OCI-LY1 (cell line): ENCODE measurements at regions not wholly inside any gene's neighbourhood (a gene's known extent, or its start where the extent isn't known, plus 50 kb on each side); places are given as distances from the start of the nearest gene placed in this dataset.

Experiments used
- H2AFZ ChIP-seq: fragments of 200-600 bp; sonication (generic), shearing (Covaris generic); 2 replicates; pipeline ENCODE4 v1.6.0; 2014; ENCODE audit warnings: antibody characterized with exemption, mild to moderate bottlenecking, low read length
- H3F3A ChIP-seq: fragments of 200-600 bp; sonication (generic), shearing (Covaris generic); 2 replicates; pipeline ENCODE4 v1.6.0; 2014; ENCODE audit warnings: mild to moderate bottlenecking, antibody characterized with exemption, low read length, moderate library complexity; ENCODE audit not compliant: insufficient read depth
- H3K27ac ChIP-seq: fragments of 200-600 bp; sonication (generic); 2 replicates; pipeline ENCODE4 v1.5.1; 2014; ENCODE audit warnings: low read length, mixed run types, mild to moderate bottlenecking, low read depth; ENCODE audit not compliant: poor library complexity, severe bottlenecking
- H3K27me3 ChIP-seq: fragments of 200-600 bp; sonication (generic); 2 replicates; pipeline ENCODE4 v1.6.0; 2014; ENCODE audit warnings: antibody characterized with exemption, mild to moderate bottlenecking, low read length, moderate library complexity; ENCODE audit not compliant: insufficient read depth
- H3K36me3 ChIP-seq: fragments of 200-600 bp; sonication (generic); 2 replicates; pipeline ENCODE4 v1.6.1; 2014; ENCODE audit warnings: mild to moderate bottlenecking, antibody characterized with exemption, low read length, moderate library complexity, mixed read lengths; ENCODE audit not compliant: insufficient read depth
- H3K4me1 ChIP-seq: fragments of 200-600 bp; sonication (generic); 2 replicates; pipeline ENCODE4 v1.5.1; 2014; ENCODE audit warnings: mild to moderate bottlenecking, low read length, moderate library complexity; ENCODE audit not compliant: insufficient read depth, severe bottlenecking
- H3K4me2 ChIP-seq: fragments of 200-600 bp; sonication (generic), shearing (Covaris generic); 2 replicates; pipeline ENCODE4 v1.6.1; 2014; ENCODE audit warnings: low read length
- H3K4me3 ChIP-seq: fragments of 200-600 bp; sonication (generic); 2 replicates; pipeline ENCODE4 v1.5.1; 2014; ENCODE audit warnings: low read length, low read depth, mild to moderate bottlenecking, mixed read lengths; ENCODE audit not compliant: poor library complexity, severe bottlenecking
- H3K79me2 ChIP-seq: fragments of 200-600 bp; shearing (Covaris generic); 2 replicates; pipeline ENCODE4 v1.6.1; 2016; ENCODE audit warnings: mixed run types, low read length, mixed read lengths; ENCODE audit not compliant: insufficient read depth
- H3K9ac ChIP-seq: fragments of 200-600 bp; sonication (generic), shearing (Covaris generic); 2 replicates; pipeline ENCODE4 v1.6.1; 2014; ENCODE audit warnings: mild to moderate bottlenecking, low read length, mixed read lengths
- H3K9me2 ChIP-seq: fragments of 200-600 bp; sonication (generic), shearing (Covaris generic); 2 replicates; pipeline ENCODE4 v1.6.1; 2014; ENCODE audit warnings: low read depth, mild to moderate bottlenecking, low read length, mixed read lengths
- H3K9me3 ChIP-seq: fragments of 200-600 bp; shearing (Covaris generic); 2 replicates; pipeline ENCODE4 v1.6.1; 2014; ENCODE audit warnings: low read length, mixed read lengths
- H4K20me1 ChIP-seq: fragments of 200-600 bp; sonication (generic), shearing (Covaris generic); 2 replicates; pipeline ENCODE4 v1.6.0; 2016; ENCODE audit warnings: mild to moderate bottlenecking, low read length; ENCODE audit not compliant: insufficient read depth
- CTCF ChIP-seq: fragments of 200-600 bp; sonication (generic), shearing (Covaris generic); IDR thresholded peaks from 2 replicates; pipeline ENCODE4 v1.5.1; 2017; ENCODE audit warnings: mild to moderate bottlenecking, antibody characterized with exemption, low read length, moderate library complexity, mixed read lengths
- EZH2 ChIP-seq: fragments of 200-600 bp; sonication (generic), shearing (Covaris generic); IDR thresholded peaks from 2 replicates; pipeline ENCODE4 v1.8.0; 2017; ENCODE audit warnings: borderline replicate concordance, mixed run types, mild to moderate bottlenecking, antibody characterized with exemption, low read length, moderate library complexity, mixed read lengths

GRCh38 chr9:22373636-22374035 is 73.0 kb upstream of the DMRTA1 start:
- no peak for TF ChIP-seq EZH2
- Histone ChIP-seq H3K27ac (no peak overlapping the region), H2AFZ (no peak overlapping the region), H3K9ac (no peak overlapping the region), H3K4me3 (no peak overlapping the region), H3F3A (no peaks in the 10 kb centered on the region), H3K4me1 (no peaks in the 10 kb centered on the region), H3K9me3 (no peaks in the 10 kb centered on the region), H4K20me1 (no peaks in the 10 kb centered on the region), H3K4me2 (no peak overlapping the region), H3K36me3 (no peaks in the 10 kb centered on the region), H3K79me2 (no peaks in the 10 kb centered on the region), H3K27me3 (no peaks in the 10 kb centered on the region), H3K9me2 (no peaks in the 10 kb centered on the region)

- no peaks in the 10 kb centered on the region for H3K27me3 ChIP-seq
- H3K4me3 ChIP-seq: no peak overlapping the region
- H3K79me2 ChIP-seq: no peaks in the 10 kb centered on the region
- no peaks in the 10 kb centered on the region for H3F3A ChIP-seq
- no peak overlapping the region for H3K4me2 ChIP-seq
- no peaks in the 10 kb centered on the region for H3K9me2 ChIP-seq
- no peak overlapping the region for H2AFZ ChIP-seq
- no peaks in the 10 kb centered on the region for H4K20me1 ChIP-seq
- H3K9me3 ChIP-seq: no peaks in the 10 kb centered on the region
- TF ChIP-seq CTCF: no peak
- TF ChIP-seq EZH2: no peak
- H3K9ac ChIP-seq: no peak overlapping the region
- no peaks in the 10 kb centered on the region for H3K4me1 ChIP-seq
- H3K27ac ChIP-seq: no peak overlapping the region
- H3K36me3 ChIP-seq: no peaks in the 10 kb centered on the region
Observed at GRCh38 chr9:22374051-22374450, 72.6 kb upstream of the DMRTA1 start.

- no peak overlapping the region for H3K4me2 ChIP-seq
- no peaks in the 10 kb centered on the region for H3K79me2 ChIP-seq
- no peaks in the 10 kb centered on the region for H3K9me3 ChIP-seq
- no peaks in the 10 kb centered on the region for H3F3A ChIP-seq
- H3K9me2 ChIP-seq: no peaks in the 10 kb centered on the region
- H3K4me1 ChIP-seq: no peaks in the 10 kb centered on the region
- H4K20me1 ChIP-seq: no peaks in the 10 kb centered on the region
- TF ChIP-seq EZH2: no peak
- no peak for TF ChIP-seq CTCF
- H3K9ac ChIP-seq: no peak overlapping the region
- no peaks in the 10 kb centered on the region for H3K36me3 ChIP-seq
- no peaks in the 10 kb centered on the region for H3K27me3 ChIP-seq
- H3K27ac ChIP-seq: no peak overlapping the region
- H2AFZ ChIP-seq: no peak overlapping the region
- no peak overlapping the region for H3K4me3 ChIP-seq
Observed at GRCh38 chr9:22379272-22379671, 67.4 kb upstream of the DMRTA1 start.

- TF ChIP-seq EZH2 (no peak), CTCF (no peak)
- H3K36me3 ChIP-seq: no peaks in the 10 kb centered on the region
- no peak overlapping the region for H3K9ac ChIP-seq
- H3K27ac ChIP-seq: no peak overlapping the region
- H3K9me2 ChIP-seq: no peaks in the 10 kb centered on the region
- H2AFZ ChIP-seq: no peak overlapping the region
- H3K4me3 ChIP-seq: no peak overlapping the region
- H4K20me1 ChIP-seq: no peaks in the 10 kb centered on the region
- H3K79me2 ChIP-seq: no peaks in the 10 kb centered on the region
- H3K4me2 ChIP-seq: no peak overlapping the region
- H3K4me1 ChIP-seq: no peaks in the 10 kb centered on the region
- H3K27me3 ChIP-seq: no peaks in the 10 kb centered on the region
- no peaks in the 10 kb centered on the region for H3K9me3 ChIP-seq
- H3F3A ChIP-seq: no peaks in the 10 kb centered on the region
Observed at GRCh38 chr9:22381170-22381569, 65.5 kb upstream of the DMRTA1 start.
